ENCODE measurements at regions not wholly inside any gene's neighbourhood (a gene's known extent, or its start where the extent isn't known, plus 50 kb on each side); places are given as distances from the start of the nearest gene placed in this dataset.

DNA sequence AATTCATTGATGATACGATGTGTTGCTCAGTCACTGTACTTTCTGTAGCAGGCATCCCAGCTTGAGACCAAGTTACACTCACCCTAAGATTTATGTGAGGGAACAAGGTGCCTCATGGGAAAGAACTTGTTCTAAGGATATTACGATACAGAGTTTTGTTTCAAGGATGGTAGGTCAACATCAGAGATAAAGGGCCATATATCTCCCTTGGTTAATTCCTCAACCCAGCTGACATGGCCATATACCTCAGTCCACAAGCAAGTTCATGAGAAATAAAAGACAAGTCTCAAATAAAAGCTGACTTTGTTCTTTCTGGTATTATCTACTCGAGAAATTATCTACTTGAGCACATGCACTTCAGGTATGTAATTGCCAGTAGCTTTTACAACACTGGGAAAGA, 1535.9 kb upstream of the IGFBP7 start:
- Mint-ChIP-seq H3K27ac (no peak overlapping the region), H3K9me3 (peaks cover 2% of the 10 kb centered on the region), H3K36me3 (no peaks in the 10 kb centered on the region), H3K27me3 (no peaks in the 10 kb centered on the region), H3K4me1 (no peaks in the 10 kb centered on the region), H3K4me3 (no peak overlapping the region)
- CTCF ChIA-PET, result interaction anchor here (1.5 kb wide), 1 partner anchor 16 kb away, joined by 3 read pairs; no protein-coding TSS in a partner anchor
- DNase-seq, result no peak

DNA sequence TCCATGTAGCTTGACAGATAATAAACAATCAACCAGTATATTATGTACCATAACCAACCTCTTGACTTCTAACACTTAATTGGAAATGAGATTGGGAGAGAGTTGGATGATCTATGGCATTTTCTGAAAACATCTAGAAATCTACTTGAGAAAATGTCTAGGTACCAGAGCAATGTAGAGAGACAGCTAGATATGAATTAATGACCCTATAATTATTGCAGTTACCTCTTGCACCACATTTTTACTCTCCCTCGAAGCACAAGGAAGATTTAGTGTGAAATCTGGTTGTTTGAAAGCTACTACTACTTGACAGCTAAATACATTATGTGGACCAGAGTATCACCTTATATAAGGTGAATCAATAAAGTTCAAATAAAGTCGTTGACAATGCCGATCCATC, 1534.4 kb upstream of the IGFBP7 start:
- Mint-ChIP-seq H3K4me1 (no peaks in the 10 kb centered on the region), H3K9me3 (peaks cover 5% of the 10 kb centered on the region), H3K4me3 (no peak overlapping the region), H3K36me3 (no peaks in the 10 kb centered on the region), H3K27me3 (no peaks in the 10 kb centered on the region), H3K27ac (no peak overlapping the region)
- CTCF ChIA-PET, result no interaction called here
- no peak for DNase-seq

DNA sequence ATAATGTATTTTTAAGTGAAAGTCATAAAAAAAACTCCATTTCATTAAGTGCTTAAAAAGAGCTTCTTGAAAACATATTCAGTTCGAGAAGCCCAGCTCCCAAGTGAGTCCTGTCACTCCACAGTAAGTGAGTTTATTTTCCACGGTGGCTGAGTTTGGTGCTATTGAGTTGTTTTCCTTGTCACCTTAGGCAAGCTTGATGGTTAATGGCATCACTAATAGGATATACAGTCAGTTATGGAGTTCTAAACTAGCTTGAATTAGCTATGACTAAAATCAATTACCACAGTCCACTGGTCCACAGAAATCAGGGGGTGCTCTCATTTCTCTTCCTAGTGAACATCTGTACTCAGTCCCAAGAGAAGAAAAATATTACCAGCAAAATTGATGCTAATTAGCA, 1526.2 kb upstream of the IGFBP7 start:
- H3K36me3 Mint-ChIP-seq, result no peaks in the 10 kb centered on the region
- H3K9me3 Mint-ChIP-seq, result peaks cover 10% of the 10 kb centered on the region
- H3K4me3 Mint-ChIP-seq, result no peak overlapping the region
- DNase-seq, result no peak
- H3K4me1 Mint-ChIP-seq, result no peaks in the 10 kb centered on the region
- CTCF ChIA-PET, result no interaction called here
- no peak overlapping the region for H3K27ac Mint-ChIP-seq
- no peaks in the 10 kb centered on the region for H3K27me3 Mint-ChIP-seq

DNA sequence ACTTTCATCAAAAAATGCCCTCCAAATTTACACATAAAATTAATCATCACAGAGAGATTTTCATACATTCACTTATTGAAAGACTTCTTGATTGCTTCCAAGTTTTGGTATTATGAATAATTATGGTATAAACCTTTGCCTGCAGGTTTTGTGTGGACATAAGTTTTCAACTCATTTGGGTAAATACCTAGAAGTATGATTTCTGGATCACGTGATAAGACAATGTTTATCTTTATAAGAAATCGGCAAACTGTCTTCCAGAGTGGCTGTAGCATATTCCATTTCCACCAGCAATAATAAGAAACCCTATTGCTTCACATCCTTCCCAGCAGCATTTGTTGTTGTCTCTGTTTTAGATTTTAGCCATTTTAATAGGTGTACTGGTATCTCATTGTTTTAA, 1507.0 kb upstream of the IGFBP7 start:
- CTCF ChIA-PET, result no interaction called here
- Mint-ChIP-seq H3K27me3 (no peaks in the 10 kb centered on the region), H3K4me1 (no peaks in the 10 kb centered on the region), H3K9me3 (peaks cover 20% of the 10 kb centered on the region), H3K36me3 (no peaks in the 10 kb centered on the region), H3K27ac (no peak overlapping the region), H3K4me3 (no peak overlapping the region)
- no peak for DNase-seq

DNA sequence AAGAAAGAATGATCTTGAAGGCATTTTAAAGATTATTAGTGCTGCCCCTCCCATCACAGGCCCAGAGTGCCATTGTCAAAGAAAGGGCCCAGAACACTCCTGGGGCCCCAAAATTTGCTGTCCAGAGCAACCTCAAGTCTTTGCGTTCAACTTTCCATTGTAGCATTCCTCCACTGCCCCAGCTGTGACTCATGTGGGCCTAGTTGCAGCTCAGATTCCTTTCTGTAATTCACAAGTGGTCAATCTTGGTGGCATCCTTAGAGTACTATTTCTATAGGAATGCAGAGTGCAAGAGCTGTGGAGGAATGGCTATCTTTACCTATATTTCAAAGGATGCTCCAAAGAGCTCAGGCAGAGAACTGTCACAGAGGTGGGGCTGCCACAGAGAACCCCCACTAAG, 1500.8 kb upstream of the IGFBP7 start:
- Mint-ChIP-seq H3K4me3 (no peak overlapping the region), H3K36me3 (no peaks in the 10 kb centered on the region), H3K27ac (no peak overlapping the region), H3K27me3 (no peaks in the 10 kb centered on the region), H3K4me1 (no peaks in the 10 kb centered on the region), H3K9me3 (peaks cover 11% of the 10 kb centered on the region)
- CTCF ChIA-PET, result no interaction called here
- no peak for DNase-seq

DNA sequence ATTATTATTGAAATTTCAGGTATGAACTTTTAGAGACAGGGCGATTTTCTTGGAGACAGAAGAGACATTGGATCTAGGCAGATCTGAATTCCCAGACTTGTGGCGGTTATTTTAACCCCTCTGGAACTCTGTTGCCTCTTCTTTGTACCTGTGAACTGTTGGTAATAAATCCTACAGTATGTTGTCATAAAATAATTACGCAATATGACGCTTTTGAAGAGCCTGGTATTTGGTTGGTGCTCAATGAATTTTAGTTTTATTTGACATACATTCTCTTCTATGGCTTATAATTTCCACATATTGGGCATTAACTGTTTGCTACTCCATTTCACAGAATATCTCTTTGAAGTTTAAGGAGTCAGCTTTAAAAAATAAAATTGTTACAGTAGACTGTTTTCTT, 1496.1 kb upstream of the IGFBP7 start:
- H3K27ac Mint-ChIP-seq, result no peak overlapping the region
- no peak overlapping the region for H3K4me3 Mint-ChIP-seq
- CTCF ChIA-PET, result no interaction called here
- peaks cover 17% of the 10 kb centered on the region for H3K9me3 Mint-ChIP-seq
- H3K36me3 Mint-ChIP-seq, result no peaks in the 10 kb centered on the region
- no peaks in the 10 kb centered on the region for H3K4me1 Mint-ChIP-seq
- no peaks in the 10 kb centered on the region for H3K27me3 Mint-ChIP-seq
- no peak for DNase-seq

DNA sequence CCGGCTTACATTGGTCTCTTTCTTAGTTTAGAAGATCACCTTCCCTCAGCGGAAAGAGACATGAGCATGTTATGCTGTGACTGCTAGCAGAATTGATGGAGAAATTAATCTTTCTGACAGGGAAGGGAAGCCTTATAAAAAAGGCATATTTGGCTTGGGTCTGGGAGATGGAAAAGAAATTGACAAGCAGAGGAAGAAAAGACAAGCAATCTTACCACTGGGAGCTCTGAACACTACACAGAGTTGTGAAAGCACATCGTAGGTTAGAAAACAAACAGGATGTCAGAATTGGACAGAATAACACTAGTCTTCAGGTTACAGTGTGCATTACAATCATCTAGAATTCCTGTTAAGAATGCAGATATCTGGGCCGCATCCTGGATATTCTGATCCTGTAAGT, 1493.8 kb upstream of the IGFBP7 start:
- no peak overlapping the region for H3K4me3 Mint-ChIP-seq
- no peaks in the 10 kb centered on the region for H3K36me3 Mint-ChIP-seq
- DNase-seq, result no peak
- CTCF ChIA-PET, result no interaction called here
- no peaks in the 10 kb centered on the region for H3K4me1 Mint-ChIP-seq
- no peaks in the 10 kb centered on the region for H3K27me3 Mint-ChIP-seq
- H3K9me3 Mint-ChIP-seq, result peaks cover 9% of the 10 kb centered on the region
- H3K27ac Mint-ChIP-seq, result no peak overlapping the region

DNA sequence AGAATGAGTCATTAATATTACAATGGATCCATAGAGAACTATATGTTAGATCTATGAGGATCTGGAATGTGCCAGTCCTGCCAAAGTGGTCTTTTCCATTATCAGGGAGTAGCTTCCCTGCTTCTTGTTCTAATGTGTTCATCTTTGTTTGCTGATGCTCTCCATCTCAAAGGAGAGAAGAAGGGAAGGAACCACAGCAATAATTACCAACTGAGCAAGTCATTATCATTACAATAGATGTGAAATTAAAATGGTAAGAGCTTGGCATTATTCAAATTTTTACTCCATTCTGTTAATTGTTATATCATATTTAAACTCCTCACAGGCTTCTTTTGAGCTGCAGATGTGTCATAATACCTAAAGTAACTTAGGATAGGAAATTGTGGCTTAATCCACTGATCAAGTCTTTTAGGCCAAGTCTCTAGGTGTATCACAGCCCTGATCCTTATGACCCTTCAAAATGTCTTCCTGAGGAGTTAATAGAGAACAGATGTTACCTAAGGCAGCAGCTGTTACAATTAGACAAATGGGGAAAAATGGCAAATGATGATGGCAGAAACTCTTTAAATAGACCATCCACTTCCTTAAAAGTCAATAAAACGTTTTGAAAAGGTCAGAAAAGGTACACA, 1492.7 kb upstream of the IGFBP7 start:
- DNase-seq, result no peak
- H3K27ac Mint-ChIP-seq, result no peak overlapping the region
- CTCF ChIA-PET, result no interaction called here
- peaks cover 8% of the 10 kb centered on the region for H3K9me3 Mint-ChIP-seq
- no peaks in the 10 kb centered on the region for H3K27me3 Mint-ChIP-seq
- no peaks in the 10 kb centered on the region for H3K4me1 Mint-ChIP-seq
- H3K36me3 Mint-ChIP-seq, result no peaks in the 10 kb centered on the region
- H3K4me3 Mint-ChIP-seq, result no peak overlapping the region

DNA sequence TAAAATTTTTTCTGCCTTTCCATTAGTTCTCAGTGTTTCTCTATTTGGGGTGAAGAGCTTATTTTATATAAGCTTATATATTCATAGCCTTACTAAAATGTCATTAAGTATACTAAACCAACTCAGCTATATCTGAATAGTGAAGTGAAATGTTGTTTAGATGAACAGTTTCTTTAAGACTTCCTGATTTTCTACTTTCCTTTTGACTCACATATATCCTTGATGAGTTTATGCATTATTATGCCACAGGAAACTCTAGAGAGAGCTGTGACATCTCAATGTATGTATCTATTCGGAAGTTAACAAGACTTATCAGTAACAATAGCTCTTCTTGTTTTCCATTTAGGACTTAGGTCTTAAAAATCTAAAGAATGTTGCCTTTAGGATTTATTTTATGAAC, 1491.8 kb upstream of the IGFBP7 start:
- H3K4me1 Mint-ChIP-seq, result no peaks in the 10 kb centered on the region
- H3K36me3 Mint-ChIP-seq, result no peaks in the 10 kb centered on the region
- no peak overlapping the region for H3K27ac Mint-ChIP-seq
- CTCF ChIA-PET, result no interaction called here
- no peak overlapping the region for H3K4me3 Mint-ChIP-seq
- no peaks in the 10 kb centered on the region for H3K27me3 Mint-ChIP-seq
- no peak for DNase-seq
- H3K9me3 Mint-ChIP-seq, result peaks cover 8% of the 10 kb centered on the region

DNA sequence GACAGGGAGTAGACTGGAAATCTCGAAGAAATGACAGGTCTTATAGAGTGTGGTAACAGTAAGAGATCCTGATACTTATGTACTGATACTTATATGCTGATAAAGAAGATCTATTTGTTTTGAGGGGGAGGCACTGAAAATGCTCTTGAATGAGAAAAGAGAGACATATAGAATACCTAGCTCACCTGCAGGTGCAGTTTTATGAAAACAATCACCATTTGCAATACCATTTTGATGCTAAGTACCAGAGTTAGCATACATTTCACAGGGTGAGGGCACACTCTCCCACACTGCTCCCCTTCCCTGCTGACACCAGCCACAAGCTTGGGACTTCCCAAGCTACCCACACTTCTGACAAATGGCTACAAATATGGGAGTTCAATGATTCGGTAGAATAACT, 1490.1 kb upstream of the IGFBP7 start:
- Mint-ChIP-seq H3K36me3 (no peaks in the 10 kb centered on the region), H3K4me3 (no peak overlapping the region), H3K27ac (no peak overlapping the region), H3K4me1 (no peaks in the 10 kb centered on the region), H3K9me3 (peaks cover 6% of the 10 kb centered on the region), H3K27me3 (no peaks in the 10 kb centered on the region)
- no peak for DNase-seq
- CTCF ChIA-PET, result no interaction called here

DNA sequence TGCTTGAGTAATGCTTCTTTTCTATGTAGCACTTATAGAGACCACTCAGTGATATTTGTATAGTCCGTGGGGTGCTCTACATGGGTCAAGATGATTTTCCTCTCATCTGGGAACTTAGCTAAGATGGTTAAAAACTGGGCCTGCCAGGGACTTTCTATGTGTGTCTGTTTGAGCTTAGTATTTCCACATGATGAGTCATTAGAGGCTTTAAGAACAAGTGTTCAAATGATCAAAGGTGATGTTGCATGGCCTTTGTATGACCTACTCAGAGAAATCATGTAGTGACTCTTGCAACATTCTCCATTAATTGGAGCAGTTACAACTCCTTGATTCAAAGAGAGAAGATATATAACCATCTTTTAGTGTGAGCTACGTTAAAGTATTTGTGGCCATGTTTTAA, 1480.5 kb upstream of the IGFBP7 start:
- Mint-ChIP-seq H3K4me3 (no peak overlapping the region), H3K4me1 (no peaks in the 10 kb centered on the region), H3K27me3 (no peaks in the 10 kb centered on the region), H3K27ac (no peak overlapping the region), H3K36me3 (no peaks in the 10 kb centered on the region), H3K9me3 (peaks cover 5% of the 10 kb centered on the region)
- no peak for DNase-seq
- CTCF ChIA-PET, result interaction anchor here (0.6 kb wide), 1 partner anchor 726 kb away, joined by 3 read pairs; no protein-coding TSS in a partner anchor

DNA sequence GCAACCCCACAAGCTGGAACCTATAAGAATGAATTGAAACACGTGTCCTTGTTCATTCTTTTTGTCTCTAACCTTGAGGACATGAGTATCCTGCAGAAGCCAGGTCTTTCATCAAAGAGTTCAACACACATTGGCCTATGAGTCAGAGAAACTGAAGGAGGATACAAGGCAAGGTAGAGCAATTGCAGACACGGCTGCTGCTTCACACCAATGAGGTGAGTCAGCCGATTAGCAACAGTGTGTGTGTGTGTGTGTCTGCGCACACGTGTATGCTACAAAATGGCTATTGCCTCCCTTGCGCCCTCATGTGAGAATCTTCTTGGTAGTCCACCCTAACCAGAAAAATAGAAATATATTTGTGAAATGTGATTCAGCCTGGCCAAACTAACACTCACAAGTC, 1477.7 kb upstream of the IGFBP7 start:
- CTCF ChIA-PET, result no interaction called here
- H3K27ac Mint-ChIP-seq, result no peak overlapping the region
- DNase-seq, result no peak
- H3K4me3 Mint-ChIP-seq, result no peak overlapping the region
- H3K9me3 Mint-ChIP-seq, result peaks cover 18% of the 10 kb centered on the region
- H3K36me3 Mint-ChIP-seq, result no peaks in the 10 kb centered on the region
- no peaks in the 10 kb centered on the region for H3K4me1 Mint-ChIP-seq
- no peaks in the 10 kb centered on the region for H3K27me3 Mint-ChIP-seq

DNA sequence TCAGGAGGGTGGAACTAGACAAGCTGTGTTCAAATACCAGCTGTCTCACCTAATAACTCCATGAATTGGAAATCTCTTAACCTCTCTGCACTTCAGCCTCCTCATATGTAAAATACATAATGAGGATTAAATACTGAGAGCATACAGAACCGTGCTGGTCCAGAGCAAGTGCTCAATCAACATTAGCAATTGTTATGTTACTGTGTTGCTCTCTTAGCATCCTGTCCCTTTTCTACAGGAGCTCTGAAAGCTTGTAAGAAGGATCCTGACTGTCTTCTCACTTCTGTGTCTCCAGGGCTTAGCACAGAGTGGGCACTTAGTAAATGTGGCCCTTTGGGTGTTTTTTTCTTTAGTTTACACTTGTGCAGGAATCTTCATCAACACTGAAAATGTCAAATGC, 1456.1 kb upstream of the IGFBP7 start:
- CTCF ChIA-PET, result no interaction called here
- no peak overlapping the region for H3K27ac Mint-ChIP-seq
- H3K36me3 Mint-ChIP-seq, result no peaks in the 10 kb centered on the region

DNA sequence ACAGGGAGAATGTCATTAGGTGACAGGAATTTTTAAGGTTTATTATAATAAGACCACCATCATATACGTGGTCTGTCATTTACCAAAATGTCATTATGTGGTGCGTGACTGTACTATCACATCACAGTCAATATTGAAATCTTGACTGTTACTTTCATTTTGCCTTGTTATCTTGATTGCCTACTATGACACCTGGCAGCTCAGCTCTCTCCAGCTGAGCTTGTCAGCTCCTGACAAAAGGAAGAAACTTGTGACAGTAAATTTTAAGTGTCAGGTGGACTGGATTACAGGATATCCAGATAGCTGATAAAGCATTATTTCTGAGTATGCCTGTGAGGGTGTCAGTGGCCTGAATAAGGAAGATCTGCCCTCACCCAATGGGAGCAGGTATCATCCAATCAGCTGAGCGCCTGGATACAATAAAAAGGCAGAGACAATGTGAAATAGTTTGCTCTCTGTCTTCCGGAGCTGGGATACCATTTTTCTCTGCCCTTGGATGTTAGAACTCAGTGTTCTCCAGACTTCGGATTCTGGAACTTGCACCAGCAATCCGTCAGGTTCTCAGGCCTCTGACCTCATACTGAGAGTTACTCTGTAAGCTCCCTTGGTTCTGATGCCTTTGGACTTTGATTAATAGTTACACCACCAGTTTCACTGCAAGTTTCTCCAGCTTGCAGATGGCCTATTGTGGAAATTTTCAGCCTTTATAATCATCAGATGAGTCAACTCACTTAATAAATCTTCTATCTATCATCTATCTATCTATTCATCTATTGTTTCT, 1454.7 kb upstream of the IGFBP7 start:
- Mint-ChIP-seq H3K27me3 (no peaks in the 10 kb centered on the region), H3K4me1 (no peaks in the 10 kb centered on the region), H3K9me3 (peaks cover 8% of the 10 kb centered on the region), H3K27ac (no peak overlapping the region), H3K4me3 (no peak overlapping the region), H3K36me3 (no peaks in the 10 kb centered on the region)
- CTCF ChIA-PET, result no interaction called here
- DNase-seq, result no peak

More for the DNA sequence above, 1456.1 kb upstream of the IGFBP7 start:
- Mint-ChIP-seq H3K9me3 (peaks cover 8% of the 10 kb centered on the region), H3K4me1 (no peaks in the 10 kb centered on the region), H3K27me3 (no peaks in the 10 kb centered on the region), H3K4me3 (no peak overlapping the region)
- no peak for DNase-seq

DNA sequence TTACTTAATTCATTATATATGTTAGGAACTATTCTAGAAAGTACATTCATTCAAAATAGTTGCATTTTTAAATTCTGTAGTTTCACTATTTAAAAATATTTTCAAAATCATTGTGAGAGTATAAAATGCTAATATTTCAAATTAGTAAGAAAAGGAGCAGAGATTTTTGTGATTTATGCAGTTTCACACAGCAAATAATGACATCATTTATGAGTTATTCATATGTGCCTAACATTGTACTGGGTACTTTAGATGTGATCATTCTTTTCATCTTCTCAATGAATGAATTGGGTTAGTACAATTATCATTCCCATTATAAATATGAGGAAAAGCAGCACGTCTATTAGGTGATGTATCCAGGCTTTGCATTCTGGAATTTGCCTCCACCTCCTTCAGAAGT, 1451.0 kb upstream of the IGFBP7 start:
- Mint-ChIP-seq H3K27me3 (no peaks in the 10 kb centered on the region), H3K4me3 (no peak overlapping the region), H3K9me3 (peaks cover 8% of the 10 kb centered on the region), H3K4me1 (no peaks in the 10 kb centered on the region), H3K27ac (no peak overlapping the region), H3K36me3 (no peaks in the 10 kb centered on the region)
- DNase-seq, result no peak
- CTCF ChIA-PET, result no interaction called here
